ENCODE measurements at regions not wholly inside any gene's neighbourhood (a gene's known extent, or its start where the extent isn't known, plus 50 kb on each side); places are given as distances from the start of the nearest gene placed in this dataset.

DNA sequence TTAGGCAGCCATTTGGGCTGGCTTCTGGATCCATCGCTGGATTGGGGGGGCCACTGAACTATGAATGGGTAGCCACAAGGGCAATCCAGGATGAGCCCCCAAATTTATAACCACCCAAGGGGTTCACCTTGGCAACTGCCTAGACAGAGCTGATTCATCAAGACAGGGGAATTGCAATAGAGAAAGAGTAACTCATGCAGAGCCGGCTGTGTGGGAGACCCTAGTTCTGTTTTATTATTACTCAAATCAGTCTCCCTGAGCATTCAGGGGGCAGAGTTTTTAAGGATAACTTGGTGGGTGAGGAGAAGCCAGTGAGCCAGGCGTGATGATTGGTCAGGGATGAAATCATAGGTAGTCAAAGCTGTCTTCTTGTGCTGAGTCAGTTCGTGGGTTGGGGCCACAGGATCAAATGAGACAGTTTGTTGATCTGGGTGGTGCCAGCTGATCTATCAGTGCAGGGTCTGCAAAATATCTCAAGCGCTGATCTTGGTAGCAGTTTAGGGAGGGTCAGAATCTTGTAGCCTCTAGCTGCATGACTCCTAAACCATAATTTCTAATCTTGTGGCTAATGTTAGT, 57.9 kb downstream of the DNAJB9 start:
- TF ChIP-seq, protein P1, sequence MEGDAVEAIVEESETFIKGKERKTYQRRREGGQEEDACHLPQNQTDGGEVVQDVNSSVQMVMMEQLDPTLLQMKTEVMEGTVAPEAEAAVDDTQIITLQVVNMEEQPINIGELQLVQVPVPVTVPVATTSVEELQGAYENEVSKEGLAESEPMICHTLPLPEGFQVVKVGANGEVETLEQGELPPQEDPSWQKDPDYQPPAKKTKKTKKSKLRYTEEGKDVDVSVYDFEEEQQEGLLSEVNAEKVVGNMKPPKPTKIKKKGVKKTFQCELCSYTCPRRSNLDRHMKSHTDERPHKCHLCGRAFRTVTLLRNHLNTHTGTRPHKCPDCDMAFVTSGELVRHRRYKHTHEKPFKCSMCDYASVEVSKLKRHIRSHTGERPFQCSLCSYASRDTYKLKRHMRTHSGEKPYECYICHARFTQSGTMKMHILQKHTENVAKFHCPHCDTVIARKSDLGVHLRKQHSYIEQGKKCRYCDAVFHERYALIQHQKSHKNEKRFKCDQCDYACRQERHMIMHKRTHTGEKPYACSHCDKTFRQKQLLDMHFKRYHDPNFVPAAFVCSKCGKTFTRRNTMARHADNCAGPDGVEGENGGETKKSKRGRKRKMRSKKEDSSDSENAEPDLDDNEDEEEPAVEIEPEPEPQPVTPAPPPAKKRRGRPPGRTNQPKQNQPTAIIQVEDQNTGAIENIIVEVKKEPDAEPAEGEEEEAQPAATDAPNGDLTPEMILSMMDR (conservative IDR thresholded peaks at IDR 0.05; ENCODE audit: low read depth, low read length) = no peak
- no peak overlapping the region for H3K4me3 ChIP-seq (ENCODE audit: low read depth, low read length)
- no peak for DNase-seq (ENCODE audit: low read depth)

DNA sequence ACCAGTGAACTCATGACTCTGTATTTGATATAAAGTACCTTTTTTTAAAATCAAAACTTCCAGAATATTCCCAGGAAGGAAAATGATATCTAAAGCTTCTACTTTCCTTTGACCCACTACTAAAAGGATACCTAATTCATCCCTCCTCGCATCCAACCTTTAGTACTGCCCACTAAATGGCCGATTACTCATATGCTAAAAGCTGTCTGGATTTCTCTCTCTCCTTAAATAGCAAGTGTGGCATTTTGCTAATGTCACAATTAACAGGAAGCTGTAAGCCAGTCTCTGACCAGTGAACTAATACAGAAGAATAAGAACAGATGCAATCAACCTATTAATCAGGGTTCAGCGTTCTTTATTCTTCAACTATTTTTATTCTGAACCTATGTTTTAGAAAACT, 59.0 kb downstream of the DNAJB9 start:
- DNase-seq (ENCODE audit: low read depth) = no peak
- TF ChIP-seq, protein P1 (conservative IDR thresholded peaks at IDR 0.05; ENCODE audit: low read depth, low read length) = no peak

GRCh38 chr7:108629651-108630400, 60.2 kb downstream of the DNAJB9 start:
- TF ChIP-seq, protein P1 (conservative IDR thresholded peaks at IDR 0.05; ENCODE audit: low read depth, low read length) = no peak
- H3K4me3 ChIP-seq (ENCODE audit: low read depth, low read length) = no peak overlapping the region
- no peak for DNase-seq (ENCODE audit: low read depth)

More for the DNA sequence above, 59.0 kb downstream of the DNAJB9 start:
- H3K4me3 ChIP-seq (ENCODE audit: low read depth, low read length) = no peak overlapping the region

DNA sequence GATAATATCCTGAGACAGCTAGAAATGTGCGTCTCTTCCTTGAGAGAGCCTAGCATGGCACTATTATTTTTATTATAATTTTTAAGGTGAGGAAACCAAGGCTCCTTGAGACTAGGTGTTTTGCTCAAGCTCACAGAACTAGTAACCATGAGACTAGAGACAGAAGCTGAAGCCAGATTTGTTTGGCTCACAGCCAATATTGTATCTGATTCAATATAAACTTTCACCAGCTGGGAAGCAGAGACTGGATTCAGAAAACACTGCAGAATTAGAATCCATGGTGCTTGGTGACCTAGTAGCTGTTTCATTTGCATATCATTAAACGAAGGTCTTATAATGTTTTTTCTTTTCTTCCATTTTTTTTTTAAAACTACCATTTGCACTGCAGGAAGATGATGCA, 64.4 kb downstream of the DNAJB9 start:
- no peak overlapping the region for H3K4me3 ChIP-seq (ENCODE audit: low read depth, low read length)
- TF ChIP-seq, protein P1 (conservative IDR thresholded peaks at IDR 0.05; ENCODE audit: low read depth, low read length) = no peak
- DNase-seq (ENCODE audit: low read depth) = no peak

- TF ChIP-seq, protein P1 (conservative IDR thresholded peaks at IDR 0.05; ENCODE audit: low read depth, low read length) = no peak
- H3K4me3 ChIP-seq (ENCODE audit: low read depth, low read length) = no peak overlapping the region
- DNase-seq (ENCODE audit: low read depth) = no peak
These were observed 64.9 kb downstream of the DNAJB9 start for GRCh38 chr7:108634535-108634934.

- TF ChIP-seq, protein P1 (conservative IDR thresholded peaks at IDR 0.05; ENCODE audit: low read depth, low read length) = no peak
- no peak overlapping the region for H3K4me3 ChIP-seq (ENCODE audit: low read depth, low read length)
- no peak for DNase-seq (ENCODE audit: low read depth)
These were observed 67.5 kb downstream of the DNAJB9 start for GRCh38 chr7:108637049-108637621.
